ENCODE measurements at regions not wholly inside any gene's neighbourhood (a gene's known extent, or its start where the extent isn't known, plus 50 kb on each side); places are given as distances from the start of the nearest gene placed in this dataset.

GRCh38 chr6:167650730-167651317, 175.9 kb upstream of the AFDN start:
- no peak overlapping the region for H3K4me2 ChIP-seq (ENCODE audit: low read length)
- no peaks in the 10 kb centered on the region for H3K79me2 ChIP-seq (replicated peaks; ENCODE audit: insufficient read depth, low read length)
- H3K9me2 ChIP-seq (ENCODE audit: insufficient read depth, low read length), result no peaks in the 10 kb centered on the region
- H2AFZ ChIP-seq (ENCODE audit: low read depth, low read length), result no peak overlapping the region
- no peaks in the 10 kb centered on the region for H3K27me3 ChIP-seq (ENCODE audit: insufficient read depth, low read depth, low read length)
- H3K27ac ChIP-seq (ENCODE audit: low read length), result no peak overlapping the region
- no peak for TF ChIP-seq EP300 (conservative IDR thresholded peaks at IDR 0.05; ENCODE audit: poor library complexity, severe bottlenecking)
- no peak for TF ChIP-seq MXI1 (conservative IDR thresholded peaks at IDR 0.05; ENCODE audit: poor library complexity, severe bottlenecking)
- TF ChIP-seq REST (IDR thresholded peaks at IDR 0.05; ENCODE audit: borderline replicate concordance), result no peak
- no peak for TF ChIP-seq EZH2 (IDR thresholded peaks at IDR 0.05; ENCODE audit: borderline replicate concordance, insufficient read depth, low read length, poor library complexity, severe bottlenecking)
- TF ChIP-seq SMC3 (conservative IDR thresholded peaks at IDR 0.05; ENCODE audit: poor library complexity), result no peak
- TF ChIP-seq RAD21 (conservative IDR thresholded peaks at IDR 0.05), result no peak
- H4K20me1 ChIP-seq (ENCODE audit: insufficient read depth), result no peaks in the 10 kb centered on the region
- no peaks in the 10 kb centered on the region for H3K9me3 ChIP-seq (ENCODE audit: low read length)
- H3F3A ChIP-seq (ENCODE audit: insufficient read depth, low read length, poor library complexity, severe bottlenecking), result no peaks in the 10 kb centered on the region
- H3K36me3 ChIP-seq (ENCODE audit: insufficient read depth, low read length), result no peaks in the 10 kb centered on the region
- H3K9ac ChIP-seq (ENCODE audit: low read length), result no peak overlapping the region
- no peak overlapping the region for H3K4me3 ChIP-seq (ENCODE audit: low read length)

GRCh38 chr6:167651318-167652041, 175.2 kb upstream of the AFDN start:
- no peak overlapping the region for H2AFZ ChIP-seq (ENCODE audit: low read depth, low read length)
- no peaks in the 10 kb centered on the region for H3K79me2 ChIP-seq (replicated peaks; ENCODE audit: insufficient read depth, low read length)
- no peaks in the 10 kb centered on the region for H3K27me3 ChIP-seq (ENCODE audit: insufficient read depth, low read depth, low read length)
- no peaks in the 10 kb centered on the region for H3K36me3 ChIP-seq (ENCODE audit: insufficient read depth, low read length)
- no peak overlapping the region for H3K4me3 ChIP-seq (ENCODE audit: low read length)
- TF ChIP-seq REST (IDR thresholded peaks at IDR 0.05; ENCODE audit: borderline replicate concordance) (no peak), EZH2 (IDR thresholded peaks at IDR 0.05; ENCODE audit: borderline replicate concordance, insufficient read depth, low read length, poor library complexity, severe bottlenecking) (no peak), TAF1 (IDR thresholded peaks at IDR 0.05; ENCODE audit: low read depth) (no peak), SMC3 (conservative IDR thresholded peaks at IDR 0.05; ENCODE audit: poor library complexity) (no peak), MXI1 (conservative IDR thresholded peaks at IDR 0.05; ENCODE audit: poor library complexity, severe bottlenecking) (no peak), EP300 (conservative IDR thresholded peaks at IDR 0.05; ENCODE audit: poor library complexity, severe bottlenecking) (no peak), POLR2AphosphoS5 (IDR thresholded peaks at IDR 0.05) (no peak), RAD21 (conservative IDR thresholded peaks at IDR 0.05) (no peak)
- TF ChIP-seq, protein P1, sequence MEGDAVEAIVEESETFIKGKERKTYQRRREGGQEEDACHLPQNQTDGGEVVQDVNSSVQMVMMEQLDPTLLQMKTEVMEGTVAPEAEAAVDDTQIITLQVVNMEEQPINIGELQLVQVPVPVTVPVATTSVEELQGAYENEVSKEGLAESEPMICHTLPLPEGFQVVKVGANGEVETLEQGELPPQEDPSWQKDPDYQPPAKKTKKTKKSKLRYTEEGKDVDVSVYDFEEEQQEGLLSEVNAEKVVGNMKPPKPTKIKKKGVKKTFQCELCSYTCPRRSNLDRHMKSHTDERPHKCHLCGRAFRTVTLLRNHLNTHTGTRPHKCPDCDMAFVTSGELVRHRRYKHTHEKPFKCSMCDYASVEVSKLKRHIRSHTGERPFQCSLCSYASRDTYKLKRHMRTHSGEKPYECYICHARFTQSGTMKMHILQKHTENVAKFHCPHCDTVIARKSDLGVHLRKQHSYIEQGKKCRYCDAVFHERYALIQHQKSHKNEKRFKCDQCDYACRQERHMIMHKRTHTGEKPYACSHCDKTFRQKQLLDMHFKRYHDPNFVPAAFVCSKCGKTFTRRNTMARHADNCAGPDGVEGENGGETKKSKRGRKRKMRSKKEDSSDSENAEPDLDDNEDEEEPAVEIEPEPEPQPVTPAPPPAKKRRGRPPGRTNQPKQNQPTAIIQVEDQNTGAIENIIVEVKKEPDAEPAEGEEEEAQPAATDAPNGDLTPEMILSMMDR (IDR thresholded peaks at IDR 0.05; ENCODE audit: poor library complexity, severe bottlenecking), result no peak
- H3K9ac ChIP-seq (ENCODE audit: low read length), result no peak overlapping the region
- no peak overlapping the region for H3K4me2 ChIP-seq (ENCODE audit: low read length)
- no peaks in the 10 kb centered on the region for H3F3A ChIP-seq (ENCODE audit: insufficient read depth, low read length, poor library complexity, severe bottlenecking)
- no peaks in the 10 kb centered on the region for H4K20me1 ChIP-seq (ENCODE audit: insufficient read depth)
- no peak overlapping the region for H3K27ac ChIP-seq (ENCODE audit: low read length)
- no peaks in the 10 kb centered on the region for H3K9me2 ChIP-seq (ENCODE audit: insufficient read depth, low read length)
- H3K9me3 ChIP-seq (ENCODE audit: low read length), result no peaks in the 10 kb centered on the region
